NCI-H1694 treated with DMSO at 0.1 percent for 48 hours (cell line): ENCODE measurements at regions not wholly inside any gene's neighbourhood (a gene's known extent, or its start where the extent isn't known, plus 50 kb on each side); places are given as distances from the start of the nearest gene placed in this dataset.

ENCODE experiments used
- DNase-seq: peaks from one replicate; lab custom pipeline; 2025; lab: John Stamatoyannopoulos, UW

DNA sequence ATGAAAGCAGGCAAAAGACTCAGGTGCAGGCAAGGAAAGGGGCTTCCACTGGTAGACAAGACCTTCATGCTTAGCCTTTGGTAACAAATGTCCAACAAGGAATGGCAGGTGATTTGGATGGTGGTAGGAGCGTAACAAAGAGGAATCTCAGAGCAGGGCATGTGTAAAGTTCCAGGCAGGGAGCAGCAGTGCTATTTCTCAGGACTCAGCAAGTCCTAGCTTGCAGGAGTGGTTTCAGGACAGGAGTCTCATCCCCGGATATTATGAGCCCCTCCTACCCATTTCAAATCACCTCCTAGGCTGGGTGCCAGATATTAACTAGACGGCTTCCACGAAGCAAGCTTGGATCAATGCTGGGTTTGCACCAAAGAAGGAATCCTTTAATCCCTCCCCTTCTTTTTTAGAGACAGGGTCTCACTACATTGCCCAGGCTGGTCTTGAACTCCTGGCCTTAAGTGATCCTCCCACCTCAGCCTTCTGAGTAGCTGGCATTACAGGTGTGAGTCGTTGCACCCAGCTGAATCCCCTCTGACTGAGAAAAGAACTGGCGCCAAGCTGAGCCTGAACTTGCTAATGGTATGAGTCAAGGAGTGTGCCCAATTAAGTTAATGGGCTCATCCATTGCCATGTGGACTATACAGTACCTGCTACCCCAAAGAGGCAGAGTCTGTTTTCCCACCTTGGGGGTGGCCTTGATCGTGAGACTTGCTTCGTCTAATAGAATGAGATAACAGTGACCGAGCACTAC lies 190.3 kb downstream of the ARL4C start:
- DNase-seq, result no peak

- no peak for DNase-seq
These were observed 191.0 kb downstream of the ARL4C start for GRCh38 chr2:234305846-234306245.

DNA sequence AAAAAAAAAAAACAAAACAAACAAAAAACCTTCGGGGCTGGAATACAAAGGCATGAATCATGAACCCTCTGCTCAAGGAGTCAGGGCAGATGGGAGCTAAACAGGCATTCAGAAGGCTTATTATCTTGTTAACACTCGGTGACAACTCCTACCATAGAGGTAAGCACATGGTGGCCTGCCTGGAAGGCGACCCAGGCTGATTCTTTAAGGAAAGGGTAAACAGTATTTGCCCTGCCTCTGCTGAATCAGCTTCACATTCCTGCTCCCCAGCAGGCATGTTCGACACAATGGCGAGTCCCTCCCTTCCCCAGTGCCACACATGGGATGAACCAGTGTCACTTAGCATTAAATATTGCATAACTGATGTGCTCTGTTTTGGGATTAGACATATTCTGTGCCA lies 191.9 kb downstream of the ARL4C start:
- DNase-seq, result no peak

GRCh38 chr2:234302664-234302991 lies 194.3 kb downstream of the ARL4C start:
- DNase-seq, result no peak

GRCh38 chr2:234300932-234301823 lies 195.7 kb downstream of the ARL4C start:
- no peak for DNase-seq

GRCh38 chr2:234300391-234300925 lies 196.4 kb downstream of the ARL4C start:
- DNase-seq, result no peak

- DNase-seq, result no peak
These were observed 198.0 kb downstream of the ARL4C start for GRCh38 chr2:234298918-234299317.

DNA sequence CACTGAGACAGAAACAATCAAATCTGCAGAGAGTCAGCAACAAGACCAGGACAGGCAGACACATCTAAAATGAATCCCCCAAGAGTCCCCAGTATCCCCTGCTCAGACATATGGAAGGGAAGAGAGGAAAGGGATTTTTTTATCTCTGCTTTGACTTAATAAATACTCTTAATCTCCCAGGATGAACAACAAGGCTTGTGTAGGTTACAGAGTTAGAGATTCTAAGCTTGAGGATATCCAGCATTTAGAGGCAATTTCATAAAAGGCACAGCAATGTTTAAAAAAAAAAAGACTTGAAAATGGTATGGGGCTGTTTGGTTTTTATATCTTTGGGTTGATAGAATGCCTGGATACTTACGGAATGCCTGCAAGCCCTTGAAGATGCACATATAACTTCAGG lies 199.9 kb downstream of the ARL4C start:
- no peak for DNase-seq

GRCh38 chr2:234293973-234294372 lies 202.9 kb downstream of the ARL4C start:
- DNase-seq, result no peak

DNA sequence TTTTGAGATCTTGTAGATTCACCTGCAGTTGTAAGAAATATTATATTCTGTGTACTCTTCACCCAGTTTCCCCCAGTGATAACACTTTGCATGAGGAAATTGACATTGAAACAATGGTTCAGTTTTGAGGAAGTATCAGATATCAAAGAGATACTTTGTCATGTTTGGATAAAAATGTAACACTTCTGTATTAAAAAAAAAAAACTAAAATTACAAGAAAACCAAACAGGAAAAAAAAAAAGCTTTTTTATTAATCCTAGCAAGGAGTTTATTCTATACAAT lies 204.0 kb downstream of the ARL4C start:
- no peak for DNase-seq

DNA sequence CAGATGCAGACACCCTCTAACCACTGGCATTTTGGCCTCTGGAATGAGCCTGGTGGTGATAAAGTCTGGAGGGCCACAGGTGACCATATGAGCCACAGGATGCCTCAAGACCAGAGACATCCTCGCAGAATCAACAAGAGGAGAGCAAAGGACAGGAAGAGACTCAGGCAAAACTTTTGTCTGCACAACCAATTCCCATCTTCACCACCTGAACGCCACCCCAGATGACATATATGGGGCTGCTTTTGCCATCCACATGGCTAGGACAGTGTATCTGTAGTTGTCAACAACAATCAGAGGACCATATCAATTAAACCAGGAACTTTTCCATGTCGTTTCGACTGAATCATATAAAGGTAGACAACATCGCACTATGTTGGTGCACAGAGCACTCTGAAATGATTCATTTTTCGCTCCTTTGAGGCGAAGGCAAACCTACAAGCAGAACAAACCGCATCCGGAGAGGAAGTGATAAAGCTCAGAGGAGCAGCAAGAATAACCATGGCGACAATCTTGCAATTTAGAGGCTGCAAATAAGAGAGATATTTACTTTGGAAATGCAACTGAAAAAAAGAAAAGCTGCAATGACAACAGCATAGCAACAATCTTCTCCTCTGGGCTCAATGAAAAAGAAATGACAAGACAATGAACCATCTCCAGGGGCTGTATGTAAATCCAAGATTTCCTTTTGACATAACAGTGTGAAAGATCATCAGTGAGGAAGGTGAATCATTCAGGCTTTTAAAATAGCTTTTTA lies 204.5 kb downstream of the ARL4C start:
- DNase-seq, result no peak

DNA sequence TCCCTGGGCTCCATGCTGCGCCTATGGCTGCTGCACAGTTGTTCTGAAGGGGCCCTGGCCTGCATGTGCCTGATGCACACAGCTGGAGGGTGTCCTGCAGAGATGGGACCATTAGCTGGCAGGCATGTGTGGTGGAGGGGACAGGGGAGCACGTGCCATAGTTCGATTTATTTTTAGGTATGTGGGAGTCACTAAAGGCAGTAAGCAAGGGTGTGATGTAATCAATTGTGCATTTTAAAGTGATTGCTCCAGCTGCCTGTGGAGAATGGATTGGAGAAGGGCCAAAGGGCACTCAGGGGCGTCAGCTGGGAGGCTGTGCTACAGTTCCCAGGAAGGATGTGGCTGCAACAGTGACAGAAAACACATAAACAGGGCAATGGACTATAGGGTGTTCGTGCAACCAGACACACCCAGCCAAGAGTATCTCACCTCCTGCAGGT lies 205.1 kb downstream of the ARL4C start:
- no peak for DNase-seq

GRCh38 chr2:234290671-234291070 lies 206.2 kb downstream of the ARL4C start:
- no peak for DNase-seq

GRCh38 chr2:234289834-234290590 lies 206.9 kb downstream of the ARL4C start:
- DNase-seq, result no peak

GRCh38 chr2:234288974-234289455 lies 207.9 kb downstream of the ARL4C start:
- peak; percentile 45 for DNase-seq

- DNase-seq, result no peak
These were observed 209.2 kb downstream of the ARL4C start for GRCh38 chr2:234287650-234288049.

- DNase-seq, result no peak
These were observed 209.9 kb downstream of the ARL4C start for GRCh38 chr2:234286956-234287355.

DNA sequence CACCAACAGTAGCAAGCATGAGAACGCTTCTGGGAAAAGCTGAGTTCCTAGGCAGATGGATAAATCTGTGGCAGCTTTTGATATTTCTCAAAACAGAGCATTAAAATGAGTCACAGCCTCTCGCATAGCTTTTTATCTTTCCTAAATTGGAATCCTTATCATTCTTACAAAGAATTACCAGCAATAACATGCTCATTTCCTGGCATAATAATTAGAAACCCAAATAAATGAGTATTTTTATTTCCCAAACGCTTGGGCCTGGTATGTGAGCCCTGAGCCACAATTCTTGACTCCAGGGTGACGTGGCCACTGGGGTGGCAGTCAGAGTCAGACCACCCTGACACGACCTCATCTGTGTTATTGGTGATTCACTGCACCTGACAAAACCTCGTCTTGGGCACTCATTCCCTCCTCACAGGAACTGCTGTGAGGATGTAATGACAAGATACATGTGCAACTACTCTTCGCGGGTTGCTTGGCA lies 210.7 kb downstream of the ARL4C start:
- no peak for DNase-seq

DNA sequence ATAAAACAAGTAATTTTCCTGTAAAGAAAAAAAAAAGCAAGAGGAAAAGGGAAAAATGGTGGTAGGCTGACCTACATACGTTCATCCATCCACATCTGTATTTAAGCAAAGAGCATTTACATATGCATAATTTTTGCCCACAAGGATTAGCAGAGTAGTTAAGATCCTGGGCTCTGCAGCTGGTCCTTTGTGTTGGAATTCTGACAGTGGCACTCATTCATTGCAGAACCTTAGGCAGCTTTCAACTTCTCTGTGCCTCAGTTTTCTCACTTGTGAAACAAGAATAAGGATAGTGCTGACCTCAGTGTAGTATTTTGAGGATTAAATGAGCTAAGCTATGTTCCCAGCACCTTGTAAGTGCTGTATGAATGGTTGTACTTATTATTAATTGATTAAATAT lies 211.3 kb downstream of the ARL4C start:
- no peak for DNase-seq

DNA sequence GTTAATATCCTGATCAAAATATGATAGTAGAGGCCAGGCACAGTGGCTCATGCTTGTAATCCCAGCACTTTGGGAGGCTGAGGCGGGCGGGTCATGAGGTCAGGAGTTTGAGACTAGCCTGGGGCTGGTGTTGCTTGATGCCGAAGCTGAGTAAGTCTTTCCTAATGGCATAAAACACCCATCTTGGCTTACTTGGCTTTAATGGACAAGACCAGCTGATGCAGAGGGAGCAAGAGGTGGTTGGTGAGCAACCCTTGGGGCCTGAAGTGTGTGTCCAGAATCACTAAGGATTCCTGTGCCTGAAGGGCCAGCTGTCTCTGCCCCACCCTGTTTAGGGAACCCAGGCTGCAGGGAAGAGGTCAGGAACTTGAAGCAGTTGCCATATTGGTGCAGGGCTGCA lies 217.2 kb downstream of the ARL4C start:
- DNase-seq, result no peak

GRCh38 chr2:234278556-234279255 lies 218.2 kb downstream of the ARL4C start:
- no peak for DNase-seq
